ENCODE measurements at regions not wholly inside any gene's neighbourhood (a gene's known extent, or its start where the extent isn't known, plus 50 kb on each side); places are given as distances from the start of the nearest gene placed in this dataset.

GRCh38 chr1:81377406-81377805 lies 423.3 kb upstream of the ADGRL2 start:
- TF ChIP-seq CTCF (IDR thresholded peaks at IDR 0.05; ENCODE audit: insufficient read depth, low read length, poor library complexity, severe bottlenecking) (no peak), EZH2phosphoT487 (conservative IDR thresholded peaks at IDR 0.05; ENCODE audit: low read length) (no peak)

Data from SU-DHL-6 (cell line).